HepG2 (cell line): ENCODE measurements at regions not wholly inside any gene's neighbourhood (a gene's known extent, or its start where the extent isn't known, plus 50 kb on each side); places are given as distances from the start of the nearest gene placed in this dataset.

Source experiments
- ATAC-seq: fragments of 200-7000 bp; cut with Tn5 transposase; 3 replicates; pipeline ENCODE4 v1.9.1; 2020; ENCODE audit warnings: mild to moderate bottlenecking, moderate library complexity
- BruUV-seq: library from RNA; stranded (reverse); fragments of 400-500 nt; replicated peaks from 2 replicates; lab custom pipeline; 2021; lab: Mats Ljungman, UMichigan
- CTCF ChIA-PET: fragments of 300-600 bp; formaldehyde crosslinking; extraction: SDS; loops from one replicate; lab custom pipeline; 2021; ENCODE audit warnings: low total read pairs, inconsistent platforms, low intra/inter-chr PET ratio; lab: Yijun Ruan, JAX
- POLR2A ChIA-PET: fragments of 350-600 bp; sonication (Branson Sonifier 250); formaldehyde crosslinking; loops from one replicate; lab custom pipeline; 2020; ENCODE audit warnings: antibody characterized with exemption, inconsistent platforms; lab: Yijun Ruan, JAX
- DNase-seq: peaks from one replicate; pipeline ENCODE4 v3.0.0-alpha.2; 2015; ENCODE audit warnings: low spot score
- FAIRE-seq: peaks from 3 replicates; lab custom pipeline; 2011; peaks lifted over from hg19 to GRCh38; lab: Jason Lieb, UNC
- H2AFZ ChIP-seq: one replicate; pipeline ENCODE4 v1.6.1; 2011; ENCODE audit warnings: low read length, inconsistent platforms
- H3K27ac ChIP-seq: fragments of 300-600 bp; 3 replicates; pipeline ENCODE4 v1.8.0; 2011; ENCODE audit warnings: mixed run types, mild to moderate bottlenecking, mixed read lengths, low read length, inconsistent platforms; ENCODE audit not compliant: insufficient read depth; ENCODE audit errors: extremely low read length
- H3K27me3 ChIP-seq, 2 experiments: fragments of 200-600 bp in 1 of 2; 2 replicates in 1 of 2; 3 replicates in 1 of 2; pipeline versions ENCODE4 v1.6.0 to v1.8.0; 2011; ENCODE audit warnings: low read length in 2 of 2, mild to moderate bottlenecking in 2 of 2, moderate library complexity in 2 of 2, inconsistent platforms in 1 of 2; ENCODE audit not compliant: insufficient read depth in 2 of 2, control insufficient read depth in 1 of 2
- H3K36me3 ChIP-seq, 2 experiments: fragments of 200-600 bp in 1 of 2; replicated peaks in 1 of 2; 2 replicates in 1 of 2; 3 replicates in 1 of 2; pipeline versions ENCODE4 v1.5.1 to v1.8.0; 2011; ENCODE audit warnings: low read length in 2 of 2, inconsistent platforms in 1 of 2; ENCODE audit not compliant: insufficient read depth in 2 of 2, control insufficient read depth in 1 of 2
- H3K4me1 ChIP-seq: 2 replicates; pipeline ENCODE4 v1.5.1; 2012; ENCODE audit warnings: low read length, inconsistent platforms; ENCODE audit not compliant: insufficient read depth
- H3K4me2 ChIP-seq: 2 replicates; pipeline ENCODE4 v1.6.0; 2011; ENCODE audit warnings: low read depth, low read length, inconsistent platforms
- H3K4me3 ChIP-seq, 3 experiments: fragments of 200-600 bp in 1 of 3; sonication (generic), shearing (Covaris generic) in 1 of 3; replicated peaks in 1 of 3; 2 replicates each; pipeline ENCODE4 v1.5.1; 2011 to 2016; ENCODE audit warnings: low read length in 3 of 3, inconsistent platforms in 2 of 3, low read depth in 2 of 3, mild to moderate bottlenecking in 2 of 3, control low read depth in 1 of 3, mixed read lengths in 1 of 3; ENCODE audit not compliant: insufficient read depth in 1 of 3
- H3K79me2 ChIP-seq: one replicate; pipeline ENCODE4 v1.6.1; 2011; ENCODE audit warnings: low read length, inconsistent platforms; ENCODE audit not compliant: insufficient read depth
- H3K9ac ChIP-seq: 2 replicates; pipeline ENCODE4 v1.6.0; 2011; ENCODE audit warnings: mild to moderate bottlenecking, low read depth, low read length, inconsistent platforms; ENCODE audit not compliant: insufficient read depth
- H3K9me3 ChIP-seq: 2 replicates; pipeline ENCODE4 v1.5.1; 2012; ENCODE audit warnings: mild to moderate bottlenecking, low read length
- H4K20me1 ChIP-seq: 2 replicates; pipeline ENCODE4 v1.6.0; 2011; ENCODE audit warnings: inconsistent platforms, mild to moderate bottlenecking, low read length, moderate library complexity; ENCODE audit not compliant: insufficient read depth
- ATF7 ChIP-seq, 2 experiments: fragments of 450-650 bp in 1 of 2; sonication (generic) in 1 of 2; formaldehyde crosslinking in 1 of 2; IDR thresholded peaks; 2 replicates each; pipeline versions ENCODE4 v1.4.0 to v1.6.1; 2016 to 2020; ENCODE audit warnings: antibody characterized with exemption in 1 of 2, mild to moderate bottlenecking in 1 of 2, missing genetic modification reagents in 1 of 2
- BRCA1 ChIP-seq: sonication (generic); formaldehyde crosslinking; IDR thresholded peaks from 2 replicates; pipeline ENCODE4 v1.4.0; 2020; ENCODE audit warnings: missing genetic modification reagents
- ELF3 ChIP-seq: IDR thresholded peaks from 2 replicates; pipeline ENCODE4 v1.6.1; 2016; ENCODE audit warnings: missing genetic modification reagents, missing compliant biosample characterization
- HDAC2 ChIP-seq: sonication (generic); formaldehyde crosslinking; IDR thresholded peaks from 2 replicates; pipeline ENCODE4 v1.4.0; 2020; ENCODE audit warnings: missing genetic modification reagents
- MAFF ChIP-seq: IDR thresholded peaks from 2 replicates; pipeline ENCODE4 v1.6.1; 2011; ENCODE audit warnings: low read depth, low read length, improper control_type of control experiment
- MED1 ChIP-seq: sonication (generic); formaldehyde crosslinking; IDR thresholded peaks from 2 replicates; pipeline ENCODE4 v1.4.0; 2020; ENCODE audit warnings: missing genetic modification reagents
- RAD51 ChIP-seq: fragments of 450-650 bp; IDR thresholded peaks from 2 replicates; pipeline ENCODE4 v1.6.1; 2016; ENCODE audit warnings: borderline replicate concordance
- REL ChIP-seq: sonication (generic); formaldehyde crosslinking; conservative IDR thresholded peaks from 2 replicates; pipeline ENCODE4 v1.8.0; 2022; ENCODE audit warnings: mild to moderate bottlenecking, missing genetic modification reagents, moderate library complexity
- SOX5 ChIP-seq: IDR thresholded peaks from 2 replicates; pipeline ENCODE4 v1.6.1; 2016; ENCODE audit warnings: borderline replicate concordance
- WGBS: methylation state at CpG from one replicate; pipeline ENCODE4 v1.1.6; 2017; ENCODE audit warnings: low lambda C conversion rate; 5-methylcytosine and 5-hydroxymethylcytosine counted together
- in situ Hi-C: cut with HindIII; loops from 2 replicates; pipeline ENCODE4 v1.10.0; 2017; ENCODE audit warnings: low pct_unique_long_range_greater_than_20kb; ENCODE audit not compliant: extremely low pct_ligation_motif_present
- intact Hi-C: fragments of 100-400 bp; cut with micrococcal nuclease; formaldehyde crosslinking; loops from one replicate; pipeline ENCODE4 v1.10.0; 2022; ENCODE audit not compliant: unreplicated experiment
- TF ChIP-seq, protein P1 (sequence below), 2 experiments: sonication (generic) in 1 of 2; formaldehyde crosslinking in 1 of 2; IDR thresholded peaks; 2 replicates each; pipeline versions ENCODE4 v1.5.1 to v1.6.1; 2011 to 2020; ENCODE audit warnings: borderline replicate concordance in 1 of 2, low read depth in 1 of 2, low read length in 1 of 2, mild to moderate bottlenecking in 1 of 2, missing genetic modification reagents in 1 of 2, moderate library complexity in 1 of 2
- TF ChIP-seq, protein P2 (sequence below): sonication (generic); formaldehyde crosslinking; IDR thresholded peaks from 2 replicates; pipeline ENCODE4 v1.8.0; 2022; ENCODE audit warnings: mild to moderate bottlenecking, missing genetic modification reagents
- TF ChIP-seq, protein P3 (sequence below): sonication (generic); formaldehyde crosslinking; IDR thresholded peaks from 2 replicates; pipeline ENCODE4 v1.5.1; 2020; ENCODE audit warnings: mild to moderate bottlenecking, missing genetic modification reagents
- TF ChIP-seq, protein P4 (sequence below): sonication (generic); formaldehyde crosslinking; IDR thresholded peaks from 2 replicates; pipeline ENCODE4 v1.4.0; 2020; ENCODE audit warnings: missing genetic modification reagents

DNA sequence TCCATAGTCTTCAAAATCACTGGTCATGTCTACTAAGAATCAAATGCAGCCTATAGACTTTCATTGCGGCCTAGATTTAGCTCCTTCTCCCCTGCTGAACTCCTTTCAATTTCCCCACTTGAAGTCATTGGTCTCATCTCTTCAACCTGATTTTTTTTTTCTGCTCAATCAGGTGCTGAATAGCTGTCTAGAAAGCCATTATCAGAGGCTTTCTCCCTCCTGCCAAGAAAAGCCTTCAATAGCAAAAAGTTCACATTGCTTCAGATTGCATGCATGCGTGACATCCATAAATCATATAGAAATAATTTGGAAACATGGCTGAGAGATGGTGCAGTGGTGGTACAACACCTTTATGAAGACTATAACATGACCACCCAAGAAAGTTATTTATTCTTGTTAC is 316.2 kb downstream of the PLK2 start (continued):
- TF ChIP-seq, protein P1, sequence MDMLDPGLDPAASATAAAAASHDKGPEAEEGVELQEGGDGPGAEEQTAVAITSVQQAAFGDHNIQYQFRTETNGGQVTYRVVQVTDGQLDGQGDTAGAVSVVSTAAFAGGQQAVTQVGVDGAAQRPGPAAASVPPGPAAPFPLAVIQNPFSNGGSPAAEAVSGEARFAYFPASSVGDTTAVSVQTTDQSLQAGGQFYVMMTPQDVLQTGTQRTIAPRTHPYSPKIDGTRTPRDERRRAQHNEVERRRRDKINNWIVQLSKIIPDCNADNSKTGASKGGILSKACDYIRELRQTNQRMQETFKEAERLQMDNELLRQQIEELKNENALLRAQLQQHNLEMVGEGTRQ (IDR thresholded peaks at IDR 0.05; ENCODE audit: low read depth, low read length): no peak
- TF ChIP-seq, protein P1 (CRISPR knock-in tag; IDR thresholded peaks at IDR 0.05; ENCODE audit: borderline replicate concordance): no peak
- TF ChIP-seq REL (CRISPR knock-in tag) (no peak), MAFF (no peak), MED1 (CRISPR knock-in tag) (no peak), SOX5 (CRISPR knock-in tag) (no peak)
- TF ChIP-seq, protein P2, sequence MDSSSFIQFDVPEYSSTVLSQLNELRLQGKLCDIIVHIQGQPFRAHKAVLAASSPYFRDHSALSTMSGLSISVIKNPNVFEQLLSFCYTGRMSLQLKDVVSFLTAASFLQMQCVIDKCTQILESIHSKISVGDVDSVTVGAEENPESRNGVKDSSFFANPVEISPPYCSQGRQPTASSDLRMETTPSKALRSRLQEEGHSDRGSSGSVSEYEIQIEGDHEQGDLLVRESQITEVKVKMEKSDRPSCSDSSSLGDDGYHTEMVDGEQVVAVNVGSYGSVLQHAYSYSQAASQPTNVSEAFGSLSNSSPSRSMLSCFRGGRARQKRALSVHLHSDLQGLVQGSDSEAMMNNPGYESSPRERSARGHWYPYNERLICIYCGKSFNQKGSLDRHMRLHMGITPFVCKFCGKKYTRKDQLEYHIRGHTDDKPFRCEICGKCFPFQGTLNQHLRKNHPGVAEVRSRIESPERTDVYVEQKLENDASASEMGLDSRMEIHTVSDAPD (CRISPR knock-in tag): no peak

DNA sequence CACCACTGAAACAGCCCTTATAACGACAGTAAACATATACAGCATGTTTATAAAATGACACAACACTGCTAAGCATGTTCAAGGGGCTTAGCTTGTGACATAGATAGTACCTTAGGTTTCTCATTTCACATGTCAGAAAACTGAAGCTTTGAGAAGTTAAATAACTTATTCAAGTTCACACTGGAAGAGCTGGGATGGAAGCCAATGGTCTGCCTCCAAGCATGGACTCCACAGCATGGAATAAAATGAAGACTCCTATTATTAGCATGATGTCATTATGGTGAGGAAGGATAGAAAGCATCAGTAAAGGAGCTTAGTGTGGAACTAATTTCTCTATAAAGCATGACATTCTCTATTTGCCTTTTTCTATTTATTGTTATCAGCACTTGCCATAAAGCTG is 316.7 kb downstream of the PLK2 start:
- Histone ChIP-seq H3K27me3 (no peaks in the 10 kb centered on the region), H3K4me2 (no peak overlapping the region), H3K9ac (no peak overlapping the region), H4K20me1 (no peaks in the 10 kb centered on the region), H3K4me1 (no peaks in the 10 kb centered on the region), H3K36me3 (no peaks in the 10 kb centered on the region), H3K4me3 (no peak overlapping the region), H3K79me2 (no peaks in the 10 kb centered on the region), H3K9me3 (no peaks in the 10 kb centered on the region), H2AFZ (no peak overlapping the region), H3K27ac (no peak overlapping the region)
- FAIRE-seq (no peak), DNase-seq (no peak), ATAC-seq (no peak)
- ChIA-PET POLR2A (no interaction called here), CTCF (no interaction called here)
- 5% methylated on average over 1 of the region's 1 CpG for WGBS
- no TSS peak for BruUV-seq
- TF ChIP-seq ATF7 (IDR thresholded peaks at IDR 0.05) (peak; percentile 29; the same call in 1 of the 2 replicates), ATF7 (CRISPR knock-in tag; IDR thresholded peaks at IDR 0.05) (no peak), MED1 (CRISPR knock-in tag) (no peak), BRCA1 (CRISPR knock-in tag) (no peak), RAD51 (no peak), ELF3 (CRISPR knock-in tag) (no peak), HDAC2 (CRISPR knock-in tag) (no peak)
- TF ChIP-seq, protein P3, sequence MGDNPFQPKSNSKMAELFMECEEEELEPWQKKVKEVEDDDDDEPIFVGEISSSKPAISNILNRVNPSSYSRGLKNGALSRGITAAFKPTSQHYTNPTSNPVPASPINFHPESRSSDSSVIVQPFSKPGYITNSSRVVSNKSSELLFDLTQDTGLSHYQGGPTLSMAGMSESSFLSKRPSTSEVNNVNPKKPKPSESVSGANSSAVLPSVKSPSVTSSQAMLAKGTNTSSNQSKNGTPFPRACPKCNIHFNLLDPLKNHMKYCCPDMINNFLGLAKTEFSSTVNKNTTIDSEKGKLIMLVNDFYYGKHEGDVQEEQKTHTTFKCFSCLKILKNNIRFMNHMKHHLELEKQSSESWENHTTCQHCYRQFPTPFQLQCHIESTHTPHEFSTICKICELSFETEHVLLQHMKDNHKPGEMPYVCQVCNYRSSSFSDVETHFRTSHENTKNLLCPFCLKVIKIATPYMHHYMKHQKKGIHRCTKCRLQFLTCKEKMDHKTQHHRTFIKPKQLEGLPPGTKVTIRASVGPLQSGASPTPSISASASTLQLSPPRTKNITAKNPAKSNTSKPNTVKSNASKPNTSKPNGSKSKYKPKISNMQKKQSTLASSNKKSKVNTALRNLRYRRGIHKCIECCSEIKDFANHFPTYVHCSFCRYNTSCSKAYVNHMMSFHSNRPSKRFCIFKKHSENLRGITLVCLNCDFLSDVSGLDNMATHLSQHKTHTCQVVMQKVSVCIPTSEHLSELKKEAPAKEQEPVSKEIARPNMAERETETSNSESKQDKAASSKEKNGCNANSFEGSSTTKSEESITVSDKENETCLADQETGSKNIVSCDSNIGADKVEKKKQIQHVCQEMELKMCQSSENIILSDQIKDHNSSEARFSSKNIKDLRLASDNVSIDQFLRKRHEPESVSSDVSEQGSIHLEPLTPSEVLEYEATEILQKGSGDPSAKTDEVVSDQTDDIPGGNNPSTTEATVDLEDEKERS (CRISPR knock-in tag): no peak
- TF ChIP-seq, protein P4, sequence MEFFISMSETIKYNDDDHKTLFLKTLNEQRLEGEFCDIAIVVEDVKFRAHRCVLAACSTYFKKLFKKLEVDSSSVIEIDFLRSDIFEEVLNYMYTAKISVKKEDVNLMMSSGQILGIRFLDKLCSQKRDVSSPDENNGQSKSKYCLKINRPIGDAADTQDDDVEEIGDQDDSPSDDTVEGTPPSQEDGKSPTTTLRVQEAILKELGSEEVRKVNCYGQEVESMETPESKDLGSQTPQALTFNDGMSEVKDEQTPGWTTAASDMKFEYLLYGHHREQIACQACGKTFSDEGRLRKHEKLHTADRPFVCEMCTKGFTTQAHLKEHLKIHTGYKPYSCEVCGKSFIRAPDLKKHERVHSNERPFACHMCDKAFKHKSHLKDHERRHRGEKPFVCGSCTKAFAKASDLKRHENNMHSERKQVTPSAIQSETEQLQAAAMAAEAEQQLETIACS: no peak
- intact Hi-C loops (no loop called here), in situ Hi-C loops (no loop called here)
